ENCODE measurements at regions not wholly inside any gene's neighbourhood (a gene's known extent, or its start where the extent isn't known, plus 50 kb on each side); places are given as distances from the start of the nearest gene placed in this dataset.

DNA sequence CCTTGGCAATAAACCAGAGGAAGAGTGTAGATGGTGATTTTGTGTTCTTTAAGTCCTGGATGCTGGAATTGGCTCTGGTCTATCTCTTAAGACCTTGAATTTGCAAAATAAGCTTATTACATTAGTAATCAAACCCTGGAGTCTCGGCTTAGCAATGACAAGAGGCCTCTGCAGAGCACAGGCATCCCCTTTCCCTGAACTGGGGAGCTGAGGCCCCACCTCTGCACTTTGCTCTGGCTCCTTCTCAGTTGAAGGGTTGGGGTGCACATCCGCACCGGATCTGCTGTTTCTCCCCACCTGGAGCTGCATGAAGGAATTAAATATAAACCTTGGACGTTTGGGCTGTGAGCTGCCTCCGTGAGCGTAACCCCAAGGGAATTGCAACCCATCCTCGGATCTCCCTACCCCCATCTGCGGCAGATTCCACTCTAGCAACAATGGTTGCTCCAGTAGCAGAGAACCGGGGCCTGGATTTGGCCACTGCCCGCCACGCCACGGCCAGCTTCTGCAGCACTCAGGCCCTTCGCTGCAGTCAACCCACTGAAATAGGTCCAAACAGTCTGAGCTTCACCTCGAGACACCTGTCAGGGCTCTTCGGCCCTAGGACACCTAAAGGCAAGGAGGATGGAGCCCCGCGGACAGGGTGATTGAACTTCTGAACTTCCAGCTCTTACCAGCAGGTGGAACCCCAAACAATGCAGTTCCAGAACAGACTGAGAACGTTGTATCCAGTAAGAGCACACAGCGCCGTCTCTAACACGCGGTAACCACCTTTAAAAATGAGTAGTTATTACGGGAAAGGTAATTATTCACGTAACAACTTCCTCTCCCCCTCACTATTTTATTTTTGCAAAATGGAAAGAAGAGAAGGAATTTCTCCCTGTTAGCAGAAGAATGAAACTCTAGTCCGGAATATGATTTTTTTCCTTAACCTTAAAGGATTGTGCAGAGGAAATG, 54.8 kb upstream of the CAPRIN1 start:
- TF ChIP-seq POLR2A (IDR thresholded peaks at IDR 0.05), result no peak
- peak in 1 of 3 donors; percentile 42 for TF ChIP-seq POLR2AphosphoS5 (IDR thresholded peaks at IDR 0.05)
- TF ChIP-seq, protein P1, sequence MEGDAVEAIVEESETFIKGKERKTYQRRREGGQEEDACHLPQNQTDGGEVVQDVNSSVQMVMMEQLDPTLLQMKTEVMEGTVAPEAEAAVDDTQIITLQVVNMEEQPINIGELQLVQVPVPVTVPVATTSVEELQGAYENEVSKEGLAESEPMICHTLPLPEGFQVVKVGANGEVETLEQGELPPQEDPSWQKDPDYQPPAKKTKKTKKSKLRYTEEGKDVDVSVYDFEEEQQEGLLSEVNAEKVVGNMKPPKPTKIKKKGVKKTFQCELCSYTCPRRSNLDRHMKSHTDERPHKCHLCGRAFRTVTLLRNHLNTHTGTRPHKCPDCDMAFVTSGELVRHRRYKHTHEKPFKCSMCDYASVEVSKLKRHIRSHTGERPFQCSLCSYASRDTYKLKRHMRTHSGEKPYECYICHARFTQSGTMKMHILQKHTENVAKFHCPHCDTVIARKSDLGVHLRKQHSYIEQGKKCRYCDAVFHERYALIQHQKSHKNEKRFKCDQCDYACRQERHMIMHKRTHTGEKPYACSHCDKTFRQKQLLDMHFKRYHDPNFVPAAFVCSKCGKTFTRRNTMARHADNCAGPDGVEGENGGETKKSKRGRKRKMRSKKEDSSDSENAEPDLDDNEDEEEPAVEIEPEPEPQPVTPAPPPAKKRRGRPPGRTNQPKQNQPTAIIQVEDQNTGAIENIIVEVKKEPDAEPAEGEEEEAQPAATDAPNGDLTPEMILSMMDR (IDR thresholded peaks at IDR 0.05), result peak; percentile 65 to 84 (median 83)
